HepG2 (cell line): ENCODE measurements at regions not wholly inside any gene's neighbourhood (a gene's known extent, or its start where the extent isn't known, plus 50 kb on each side); places are given as distances from the start of the nearest gene placed in this dataset.

Experiments
- ATF3 ChIP-seq: sonication (generic); formaldehyde crosslinking; IDR thresholded peaks from 2 replicates; pipeline ENCODE4 v1.4.0; 2020; ENCODE audit warnings: missing genetic modification reagents
- BRF2 ChIP-seq: sonication (generic); formaldehyde crosslinking; IDR thresholded peaks from 2 replicates; pipeline ENCODE4 v1.8.1; 2022; ENCODE audit warnings: mild to moderate bottlenecking, missing genetic modification reagents
- CAMTA2 ChIP-seq: sonication (generic); formaldehyde crosslinking; IDR thresholded peaks from 2 replicates; pipeline ENCODE4 v1.4.0; 2020; ENCODE audit warnings: mild to moderate bottlenecking, missing genetic modification reagents, borderline replicate concordance
- CTCF ChIP-seq: sonication (generic); formaldehyde crosslinking; IDR thresholded peaks from 2 replicates; pipeline ENCODE4 v1.5.0; 2020; ENCODE audit warnings: mild to moderate bottlenecking, missing genetic modification reagents, moderate library complexity
- E2F5 ChIP-seq: sonication (generic); formaldehyde crosslinking; conservative IDR thresholded peaks from 2 replicates; pipeline ENCODE4 v1.4.0; 2020; ENCODE audit warnings: missing genetic modification reagents
- ISX ChIP-seq: sonication (generic); formaldehyde crosslinking; conservative IDR thresholded peaks from 2 replicates; pipeline ENCODE4 v1.5.0; 2020; ENCODE audit warnings: missing genetic modification reagents
- MYNN ChIP-seq: sonication (generic); formaldehyde crosslinking; IDR thresholded peaks from 2 replicates; pipeline ENCODE4 v1.4.0; 2020; ENCODE audit warnings: mild to moderate bottlenecking, low read depth, missing genetic modification reagents
- NFYC ChIP-seq: IDR thresholded peaks from 2 replicates; pipeline ENCODE4 v1.6.1; 2016; ENCODE audit warnings: missing genetic modification reagents, missing compliant biosample characterization
- NR2C2 ChIP-seq: sonication (generic); formaldehyde crosslinking; IDR thresholded peaks from 2 replicates; pipeline ENCODE4 v1.4.0; 2020; ENCODE audit warnings: missing genetic modification reagents, mild to moderate bottlenecking, moderate library complexity, borderline replicate concordance
- RAD21 ChIP-seq: fragments of 450-650 bp; formaldehyde crosslinking; IDR thresholded peaks from 2 replicates; pipeline ENCODE4 v1.5.0; 2020; ENCODE audit warnings: mild to moderate bottlenecking
- YEATS2 ChIP-seq: sonication (generic); formaldehyde crosslinking; IDR thresholded peaks from 2 replicates; pipeline ENCODE4 v1.4.0; 2020; ENCODE audit warnings: missing genetic modification reagents, borderline replicate concordance
- ZBTB33 ChIP-seq: sonication (generic); formaldehyde crosslinking; IDR thresholded peaks from 2 replicates; pipeline ENCODE4 v1.4.0; 2020; ENCODE audit warnings: missing genetic modification reagents
- ZNF263 ChIP-seq: sonication (generic); formaldehyde crosslinking; IDR thresholded peaks from 2 replicates; pipeline ENCODE4 v1.4.0; 2020; ENCODE audit warnings: missing genetic modification reagents

- TF ChIP-seq NR2C2 (CRISPR knock-in tag) = no peak
- no peak for TF ChIP-seq BRF2 (CRISPR knock-in tag)
- no peak for TF ChIP-seq E2F5 (CRISPR knock-in tag)
- TF ChIP-seq ATF3 = no peak
- TF ChIP-seq CTCF (CRISPR knock-in tag) = no peak
- no peak for TF ChIP-seq MYNN
- TF ChIP-seq ZNF263 (CRISPR knock-in tag) = no peak
- TF ChIP-seq ZBTB33 = no peak
- no peak for TF ChIP-seq CAMTA2 (CRISPR knock-in tag)
- TF ChIP-seq RAD21 (CRISPR knock-in tag) = no peak
- TF ChIP-seq ISX (CRISPR knock-in tag) = no peak
- TF ChIP-seq NFYC = no peak
- no peak for TF ChIP-seq YEATS2 (CRISPR knock-in tag)
Observed at GRCh38 chr11:11047851-11048610, 190.2 kb upstream of the ZBED5 start.
